ENCODE measurements at regions not wholly inside any gene's neighbourhood (a gene's known extent, or its start where the extent isn't known, plus 50 kb on each side); places are given as distances from the start of the nearest gene placed in this dataset.

DNA sequence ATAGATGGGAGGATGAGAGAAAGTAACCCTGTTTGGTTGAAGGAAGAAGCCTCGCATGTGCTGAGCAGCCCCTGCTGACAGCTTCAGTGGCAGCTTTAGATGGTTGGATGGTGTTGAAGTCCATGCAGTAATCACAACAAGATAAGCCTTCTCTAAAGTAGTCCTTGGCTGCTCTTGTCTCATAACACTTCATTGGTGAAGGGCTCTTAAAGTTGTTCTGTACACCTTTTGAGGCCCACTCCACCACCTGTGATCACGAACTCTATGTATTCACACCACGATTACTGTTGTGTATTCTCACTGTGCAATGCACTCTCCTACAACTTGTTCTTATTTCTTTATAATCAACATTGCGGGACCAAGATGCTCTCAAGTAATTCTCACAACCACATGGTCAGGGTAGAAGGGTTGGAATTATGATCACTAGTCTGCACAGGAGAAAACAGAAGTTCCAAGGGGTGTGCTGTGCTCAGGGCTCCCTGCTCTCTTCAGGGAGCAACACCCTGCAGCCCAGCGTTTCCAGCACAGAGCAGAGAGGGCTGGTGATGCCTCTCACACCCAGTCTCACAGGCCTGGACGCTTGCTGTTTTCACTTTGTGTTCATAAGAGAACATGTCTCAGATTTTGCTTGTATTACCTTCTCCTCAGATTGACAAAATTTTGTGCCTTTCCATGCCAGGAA lies 294.4 kb downstream of the SMOC2 start:
- peaks cover 6% of the 10 kb centered on the region for H3K9me3 ChIP-seq (ENCODE audit: severe bottlenecking)
- H3K27me3 ChIP-seq (ENCODE audit: insufficient read depth, poor library complexity, severe bottlenecking): no peaks in the 10 kb centered on the region
- no peak overlapping the region for H3K27ac ChIP-seq (ENCODE audit: poor library complexity, severe bottlenecking)
- no peak for TF ChIP-seq CTCF (IDR thresholded peaks at IDR 0.05; ENCODE audit: poor library complexity, severe bottlenecking)
- no peaks in the 10 kb centered on the region for H3K36me3 ChIP-seq (ENCODE audit: low read depth)
- H3K4me3 ChIP-seq (ENCODE audit: severe bottlenecking): no peak overlapping the region
- H3K4me1 ChIP-seq (ENCODE audit: insufficient read depth, poor library complexity, severe bottlenecking): no peaks in the 10 kb centered on the region
- DNase-seq (ENCODE audit: low spot score) (no peak), ATAC-seq (ENCODE audit: low read depth) (no peak)

DNA sequence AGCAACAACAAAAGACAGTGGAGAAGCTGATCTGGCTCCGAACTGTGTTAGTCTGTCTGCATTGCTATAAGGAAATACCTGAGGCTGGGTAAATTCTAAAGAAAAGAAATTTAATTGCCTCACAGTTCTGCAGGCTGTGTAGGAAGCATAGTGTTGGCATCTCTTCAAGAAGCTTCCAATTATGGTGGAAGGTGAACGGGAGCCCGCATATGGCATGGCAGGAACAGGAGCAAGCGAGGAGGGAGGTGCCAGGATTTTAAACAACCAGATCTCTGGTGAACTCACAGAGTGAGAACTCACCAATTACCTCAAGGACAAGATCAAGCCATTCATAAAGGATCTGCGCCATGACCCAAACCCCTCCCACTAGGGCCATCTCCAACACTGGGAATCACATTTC lies 293.5 kb downstream of the SMOC2 start:
- no peak for TF ChIP-seq CTCF (IDR thresholded peaks at IDR 0.05; ENCODE audit: poor library complexity, severe bottlenecking)

GRCh38 chr6:168732676-168733075 lies 291.7 kb downstream of the SMOC2 start:
- no peaks in the 10 kb centered on the region for H3K4me1 ChIP-seq (ENCODE audit: insufficient read depth, poor library complexity, severe bottlenecking)
- H3K4me3 ChIP-seq (ENCODE audit: severe bottlenecking): no peak overlapping the region
- ATAC-seq (ENCODE audit: low read depth) (no peak), DNase-seq (ENCODE audit: low spot score) (no peak)
- no peak for TF ChIP-seq CTCF (IDR thresholded peaks at IDR 0.05; ENCODE audit: poor library complexity, severe bottlenecking)
- no peak overlapping the region for H3K27ac ChIP-seq (ENCODE audit: poor library complexity, severe bottlenecking)
- no peaks in the 10 kb centered on the region for H3K27me3 ChIP-seq (ENCODE audit: insufficient read depth, poor library complexity, severe bottlenecking)
- H3K9me3 ChIP-seq (ENCODE audit: severe bottlenecking): no peaks in the 10 kb centered on the region
- H3K36me3 ChIP-seq (ENCODE audit: low read depth): no peaks in the 10 kb centered on the region

More for the DNA sequence above, 293.5 kb downstream of the SMOC2 start:
- no peak overlapping the region for H3K27ac ChIP-seq (ENCODE audit: poor library complexity, severe bottlenecking)
- H3K4me3 ChIP-seq (ENCODE audit: severe bottlenecking): no peak overlapping the region
- no peaks in the 10 kb centered on the region for H3K27me3 ChIP-seq (ENCODE audit: insufficient read depth, poor library complexity, severe bottlenecking)
- peaks cover 6% of the 10 kb centered on the region for H3K9me3 ChIP-seq (ENCODE audit: severe bottlenecking)
- no peak for ATAC-seq (ENCODE audit: low read depth)
- no peaks in the 10 kb centered on the region for H3K4me1 ChIP-seq (ENCODE audit: insufficient read depth, poor library complexity, severe bottlenecking)
- DNase-seq (ENCODE audit: low spot score): no peak
- no peaks in the 10 kb centered on the region for H3K36me3 ChIP-seq (ENCODE audit: low read depth)

GRCh38 chr6:168730931-168731716 lies 290.1 kb downstream of the SMOC2 start:
- H3K27ac ChIP-seq (ENCODE audit: poor library complexity, severe bottlenecking): no peak overlapping the region
- DNase-seq (ENCODE audit: low spot score) (no peak), ATAC-seq (ENCODE audit: low read depth) (no peak)
- H3K4me3 ChIP-seq (ENCODE audit: severe bottlenecking): no peak overlapping the region
- TF ChIP-seq CTCF (IDR thresholded peaks at IDR 0.05; ENCODE audit: poor library complexity, severe bottlenecking): no peak
- no peaks in the 10 kb centered on the region for H3K9me3 ChIP-seq (ENCODE audit: severe bottlenecking)
- no peaks in the 10 kb centered on the region for H3K4me1 ChIP-seq (ENCODE audit: insufficient read depth, poor library complexity, severe bottlenecking)
- H3K27me3 ChIP-seq (ENCODE audit: insufficient read depth, poor library complexity, severe bottlenecking): no peaks in the 10 kb centered on the region
- H3K36me3 ChIP-seq (ENCODE audit: low read depth): no peaks in the 10 kb centered on the region

GRCh38 chr6:168728056-168728455 lies 287.1 kb downstream of the SMOC2 start:
- H3K4me3 ChIP-seq (ENCODE audit: severe bottlenecking): no peak overlapping the region
- H3K27me3 ChIP-seq (ENCODE audit: insufficient read depth, poor library complexity, severe bottlenecking): no peaks in the 10 kb centered on the region
- no peaks in the 10 kb centered on the region for H3K4me1 ChIP-seq (ENCODE audit: insufficient read depth, poor library complexity, severe bottlenecking)
- no peak for ATAC-seq (ENCODE audit: low read depth)
- TF ChIP-seq CTCF (IDR thresholded peaks at IDR 0.05; ENCODE audit: poor library complexity, severe bottlenecking): no peak
- no peak overlapping the region for H3K27ac ChIP-seq (ENCODE audit: poor library complexity, severe bottlenecking)
- DNase-seq (ENCODE audit: low spot score): no peak
- H3K9me3 ChIP-seq (ENCODE audit: severe bottlenecking): no peaks in the 10 kb centered on the region
- H3K36me3 ChIP-seq (ENCODE audit: low read depth): no peaks in the 10 kb centered on the region

Measured in RWPE2 (cell line).